Panc1 (cell line): ENCODE measurements at regions not wholly inside any gene's neighbourhood (a gene's known extent, or its start where the extent isn't known, plus 50 kb on each side); places are given as distances from the start of the nearest gene placed in this dataset.
"Not testable (repeated sequence)": the region's sequence is repeated elsewhere in the genome, so short reads cannot be mapped to it uniquely, and the experiment has no call there.

Experiments used
- ATAC-seq: fragments of 200-7000 bp; cut with Tn5 transposase; 2 replicates; pipeline ENCODE4 v1.9.1; 2020; ENCODE audit warnings: mild to moderate bottlenecking, moderate library complexity
- BruUV-seq: library from RNA; stranded (reverse); fragments of 400-500 nt; replicated peaks from 2 replicates; lab custom pipeline; 2021; lab: Mats Ljungman, UMichigan
- CTCF ChIA-PET: fragments of 300-600 bp; sonication (Branson Sonifier 250); formaldehyde crosslinking; loops from one replicate; lab custom pipeline; 2022; ENCODE audit warnings: antibody characterized with exemption; lab: Charles Lee
- POLR2A ChIA-PET: fragments of 300-600 bp; sonication (Branson Sonifier 250); formaldehyde crosslinking; loops from one replicate; lab custom pipeline; 2022; ENCODE audit warnings: antibody characterized with exemption; lab: Charles Lee
- DNase-seq: peaks from one replicate; pipeline ENCODE4 v3.0.0-alpha.2; 2010; ENCODE audit warnings: low read depth, low spot score
- H3K27ac ChIP-seq: 2 replicates; pipeline ENCODE4 v1.5.1; 2011; ENCODE audit warnings: mild to moderate bottlenecking, low read length, inconsistent platforms
- H3K27me3 ChIP-seq: fragments of 200-500 bp; sonication (Bioruptor generic); 2 replicates; pipeline ENCODE4 v1.6.0; 2014; ENCODE audit warnings: low read length, inconsistent platforms; ENCODE audit not compliant: control insufficient read depth, insufficient read depth
- H3K36me3 ChIP-seq: fragments of 200-500 bp; sonication (Bioruptor generic); 2 replicates; pipeline ENCODE4 v1.5.1; 2014; ENCODE audit warnings: inconsistent platforms, mild to moderate bottlenecking, low read length, moderate library complexity; ENCODE audit not compliant: control insufficient read depth, insufficient read depth
- H3K4me1 ChIP-seq: 2 replicates; pipeline ENCODE4 v1.5.1; 2011; ENCODE audit warnings: inconsistent platforms, mild to moderate bottlenecking, low read length, moderate library complexity; ENCODE audit not compliant: control insufficient read depth, insufficient read depth
- H3K4me3 ChIP-seq, 2 experiments: 2 replicates each; pipeline ENCODE4 v1.5.1; 2011 to 2012; ENCODE audit warnings: low read depth in 2 of 2, low read length in 2 of 2, mild to moderate bottlenecking in 2 of 2, inconsistent platforms in 1 of 2, moderate library complexity in 1 of 2
- H3K9me3 ChIP-seq: fragments of 200-500 bp; sonication (Bioruptor generic); 2 replicates; pipeline ENCODE4 v1.5.1; 2014; ENCODE audit warnings: low read depth, mild to moderate bottlenecking, inconsistent platforms, low read length, moderate library complexity; ENCODE audit not compliant: control insufficient read depth, insufficient read depth
- CTCF ChIP-seq: fragments of 450-650 bp; IDR thresholded peaks from 2 replicates; pipeline ENCODE4 v1.5.1; 2017; ENCODE audit warnings: mild to moderate bottlenecking
- POLR2AphosphoS5 ChIP-seq: IDR thresholded peaks from 2 replicates; pipeline ENCODE4 v1.6.1; 2012; ENCODE audit warnings: mild to moderate bottlenecking, low read depth, low read length, moderate library complexity
- REST ChIP-seq, 2 experiments: IDR thresholded peaks; 2 replicates each; pipeline ENCODE4 v1.6.1; 2011 to 2012; ENCODE audit warnings: low read depth in 2 of 2, control low read depth in 1 of 2, low read length in 1 of 2, mild to moderate bottlenecking in 1 of 2, moderate library complexity in 1 of 2; ENCODE audit not compliant: insufficient read depth in 1 of 2
- SIN3A ChIP-seq: IDR thresholded peaks from 2 replicates; pipeline ENCODE4 v1.6.1; 2012; ENCODE audit warnings: low read depth, mild to moderate bottlenecking, low read length, moderate library complexity, borderline replicate concordance; ENCODE audit not compliant: insufficient read depth
- TCF7L2 ChIP-seq: IDR thresholded peaks from 2 replicates; pipeline ENCODE4 v1.6.1; 2011; ENCODE audit warnings: mild to moderate bottlenecking, low read depth, low read length, inconsistent platforms
- in situ Hi-C: cut with HindIII; loops from 2 replicates; pipeline ENCODE4 v1.10.0; 2016; ENCODE audit warnings: low sequenced_read_pairs, low pct_unique_long_range_greater_than_20kb
- intact Hi-C: fragments of 100-400 bp; cut with micrococcal nuclease; formaldehyde crosslinking; loops from one replicate; pipeline ENCODE4 v1.10.0; 2022; ENCODE audit not compliant: unreplicated experiment

DNA sequence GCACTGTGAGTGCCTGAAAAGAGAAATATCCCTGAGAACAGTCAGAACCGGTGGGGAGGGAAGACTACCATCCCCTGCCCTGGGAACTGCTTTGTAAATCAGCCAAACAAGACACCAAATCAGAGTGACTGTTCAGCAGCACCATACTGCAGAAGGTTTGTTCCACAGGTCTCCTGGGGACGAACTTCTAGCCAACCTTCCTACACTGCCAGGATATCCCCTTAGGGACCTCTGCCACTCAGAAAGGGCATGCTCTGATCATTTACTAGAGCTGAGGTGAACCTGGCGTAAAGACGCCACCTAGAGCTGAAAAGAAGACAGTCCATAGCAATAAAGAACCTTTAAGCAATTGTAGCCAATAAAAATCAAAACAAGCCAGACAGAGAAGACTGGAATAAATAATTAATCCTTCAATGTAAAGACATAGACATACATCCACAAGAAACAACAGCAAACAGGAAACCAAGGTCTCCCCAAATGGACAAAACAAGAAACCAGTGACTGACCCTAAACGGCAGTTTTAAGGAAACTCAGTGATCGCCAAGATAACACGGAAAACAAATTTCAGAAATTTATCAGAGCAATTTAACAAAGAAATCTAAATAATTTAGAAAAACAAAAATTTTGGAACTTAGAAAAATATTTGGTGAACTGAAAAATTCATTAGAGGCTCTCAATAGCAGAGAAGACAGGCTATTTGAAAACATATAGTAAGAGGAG, 228.1 kb upstream of the AMIGO2 start:
- intact Hi-C loops: loop anchor here (2.0 to 5.0 kb wide), 2 partner anchors 226 to 271 kb away; no protein-coding TSS in a partner anchor
- Histone ChIP-seq H3K4me3 (no peak overlapping the region), H3K27ac (peak overlapping the region; percentile 31; the same call in 1 of the 2 replicates), H3K4me1 (no peaks in the 10 kb centered on the region), H3K36me3 (no peaks in the 10 kb centered on the region), H3K27me3 (no peaks in the 10 kb centered on the region), H3K9me3 (no peaks in the 10 kb centered on the region)
- DNase-seq (peak; percentile 71), ATAC-seq (peak; percentile 97)
- TF ChIP-seq CTCF (peak; percentile 75), TCF7L2 (no peak), POLR2AphosphoS5 (no peak)
- BruUV-seq: no TSS peak
- ChIA-PET CTCF (interaction anchor here (1.0 kb wide), 1 partner anchor 275 kb away, joined by 4 read pairs; no protein-coding TSS in a partner anchor), POLR2A (no interaction called here)
- in situ Hi-C loops: no loop called here

DNA sequence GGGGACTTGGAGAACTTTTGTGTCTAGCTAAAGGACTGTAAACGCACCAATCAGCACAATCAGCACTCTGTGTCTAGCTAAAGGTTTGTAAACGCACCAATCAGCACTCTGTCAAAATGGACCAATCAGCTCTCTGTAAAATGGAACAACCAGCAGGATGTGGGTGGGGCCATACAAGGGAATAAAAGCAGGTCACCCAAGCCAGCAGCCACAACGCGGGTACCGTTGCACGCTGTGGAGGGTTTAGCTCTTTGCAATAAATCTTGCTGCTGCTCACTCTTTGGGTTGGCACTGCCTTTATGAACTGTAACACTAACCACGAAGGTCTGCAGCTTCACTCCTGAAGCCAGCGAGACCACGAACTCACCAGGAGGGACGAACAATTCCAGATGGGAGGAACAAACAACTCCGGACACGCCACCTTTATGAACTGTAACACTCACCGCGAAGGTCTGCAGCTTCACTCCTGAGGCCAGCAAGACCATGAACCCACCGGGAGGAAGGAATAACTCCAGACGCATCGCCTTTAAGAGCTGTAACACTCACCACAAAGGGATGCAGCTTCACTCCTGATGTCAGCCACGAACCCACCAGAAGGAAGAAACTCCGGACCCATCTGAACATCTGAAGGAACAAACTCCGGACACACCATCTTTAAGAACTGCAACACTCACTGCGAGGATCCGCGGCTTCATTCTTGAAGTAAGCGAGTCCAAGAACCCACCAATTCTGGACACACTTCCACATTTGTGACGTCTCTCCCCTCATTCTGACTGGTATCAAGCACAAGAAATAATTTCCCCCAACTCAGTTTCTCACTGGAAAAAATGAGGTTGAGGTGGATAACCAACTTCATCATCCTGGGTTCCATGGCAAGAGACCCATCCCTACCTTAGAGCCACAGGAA, 227.3 kb upstream of the AMIGO2 start:
- DNase-seq, H3K4me1 ChIP-seq, H3K9me3 ChIP-seq, ATAC-seq, in situ Hi-C loops, POLR2A ChIA-PET, H3K27me3 ChIP-seq, BruUV-seq, H3K36me3 ChIP-seq, H3K4me3 ChIP-seq: not testable (repeated sequence)
- peak overlapping the region; percentile 31; the same call in 1 of the 2 replicates for H3K27ac ChIP-seq
- CTCF ChIA-PET: interaction anchor here (0.5 to 1.0 kb wide), 3 partner anchors 223 to 309 kb away, joined by 4 to 5 read pairs (median 4); no protein-coding TSS in a partner anchor
- intact Hi-C loops: loop anchor here (2.0 to 5.0 kb wide), 2 partner anchors 225 to 270 kb away; no protein-coding TSS in a partner anchor

DNA sequence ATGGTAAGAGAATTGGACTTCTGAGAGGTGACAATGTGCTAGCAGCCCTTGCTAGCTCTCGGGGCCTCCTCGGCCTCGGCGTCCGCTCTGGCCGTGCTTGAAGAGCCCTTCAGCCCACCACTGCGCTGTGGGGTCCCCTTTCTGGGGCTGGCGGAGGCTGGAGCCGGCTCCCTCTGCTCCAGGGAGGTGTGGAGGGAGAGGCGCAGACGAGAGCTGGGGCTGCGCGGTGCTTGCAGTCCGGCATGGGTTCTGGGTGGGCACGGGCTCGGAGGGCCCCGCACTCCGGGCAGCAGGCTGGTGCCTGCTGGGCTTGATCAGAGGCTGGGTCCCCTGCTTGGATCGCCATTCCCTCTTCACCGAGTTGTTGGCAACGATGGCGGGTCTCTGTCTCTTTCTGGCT, 226.4 kb upstream of the AMIGO2 start:
- Histone ChIP-seq H3K27me3 (no peaks in the 10 kb centered on the region), H3K4me3 (no peak overlapping the region), H3K27ac (no peak overlapping the region), H3K9me3 (no peaks in the 10 kb centered on the region), H3K36me3 (no peaks in the 10 kb centered on the region), H3K4me1 (no peaks in the 10 kb centered on the region)
- ChIA-PET POLR2A (no interaction called here), CTCF (interaction anchor here (0.5 to 0.6 kb wide), 2 partner anchors 222 to 308 kb away, joined by 4 to 5 read pairs; no protein-coding TSS in a partner anchor)
- no peak for DNase-seq
- intact Hi-C loops (loop anchor here (2.0 to 5.0 kb wide), 2 partner anchors 224 to 269 kb away; no protein-coding TSS in a partner anchor), in situ Hi-C loops (no loop called here)
- BruUV-seq: no TSS peak
- TF ChIP-seq SIN3A (no peak), CTCF (no peak), REST (IDR thresholded peaks at IDR 0.05; ENCODE audit: insufficient read depth in 1 of 2, low read depth in 2 of 2, low read length in 1 of 2) (no peak), POLR2AphosphoS5 (no peak), TCF7L2 (no peak)
- ATAC-seq: no peak
